Mesendoderm (in vitro differentiated cells): ENCODE measurements at regions not wholly inside any gene's neighbourhood (a gene's known extent, or its start where the extent isn't known, plus 50 kb on each side); places are given as distances from the start of the nearest gene placed in this dataset.

Experiments
- DNase-seq: peaks from one replicate; pipeline ENCODE4 v3.0.0; 2013
- H2AK5ac ChIP-seq: 2 replicates; pipeline ENCODE4 v1.6.1; 2013; ENCODE audit warnings: low read length, inconsistent platforms
- H2BK120ac ChIP-seq: 2 replicates; pipeline ENCODE4 v1.6.1; 2013; ENCODE audit warnings: low read depth, mild to moderate bottlenecking, low read length, moderate library complexity, mixed read lengths
- H2BK15ac ChIP-seq: replicated peaks from 2 replicates; pipeline ENCODE4 v1.6.1; 2013; ENCODE audit warnings: low read depth, mild to moderate bottlenecking, moderate library complexity
- H2BK5ac ChIP-seq: 2 replicates; pipeline ENCODE4 v1.6.1; 2013; ENCODE audit warnings: low read length, inconsistent platforms
- H3K18ac ChIP-seq: 2 replicates; pipeline ENCODE4 v1.6.1; 2013; ENCODE audit warnings: mild to moderate bottlenecking, low read length, mixed read lengths
- H3K23ac ChIP-seq: one replicate; pipeline ENCODE4 v1.6.1; 2013; ENCODE audit warnings: low read length
- H3K27ac ChIP-seq: 2 replicates; pipeline ENCODE4 v1.5.1; 2013; ENCODE audit warnings: low read depth, mild to moderate bottlenecking, inconsistent platforms, low read length, moderate library complexity
- H3K27me3 ChIP-seq: 2 replicates; pipeline ENCODE4 v1.6.1; 2013; ENCODE audit warnings: low read length, control low read depth, mild to moderate bottlenecking, inconsistent platforms; ENCODE audit not compliant: insufficient read depth, poor library complexity
- H3K36me3 ChIP-seq: 2 replicates; pipeline ENCODE4 v1.6.1; 2013; ENCODE audit warnings: low read length, inconsistent platforms; ENCODE audit not compliant: control insufficient read depth, insufficient read depth
- H3K4ac ChIP-seq: one replicate; pipeline ENCODE4 v1.6.1; 2013; ENCODE audit warnings: low read depth, mild to moderate bottlenecking, low read length, moderate library complexity
- H3K4me1 ChIP-seq: 2 replicates; pipeline ENCODE4 v1.6.1; 2013; ENCODE audit warnings: low read depth, low read length, inconsistent platforms; ENCODE audit not compliant: control insufficient read depth
- H3K4me2 ChIP-seq: 2 replicates; pipeline ENCODE4 v1.6.1; 2013; ENCODE audit warnings: low read length
- H3K4me3 ChIP-seq: 2 replicates; pipeline ENCODE4 v1.5.1; 2013; ENCODE audit warnings: mild to moderate bottlenecking, low read length
- H3K56ac ChIP-seq: one replicate; pipeline ENCODE4 v1.6.1; 2013; ENCODE audit warnings: low read length
- H3K79me1 ChIP-seq: 2 replicates; pipeline ENCODE4 v1.6.1; 2013; ENCODE audit warnings: low read length, inconsistent platforms
- H3K79me2 ChIP-seq: 2 replicates; pipeline ENCODE4 v1.6.1; 2013; ENCODE audit warnings: mild to moderate bottlenecking, low read length; ENCODE audit not compliant: control insufficient read depth, insufficient read depth
- H3K9ac ChIP-seq: 2 replicates; pipeline ENCODE4 v1.6.1; 2013; ENCODE audit warnings: low read length, inconsistent platforms
- H4K5ac ChIP-seq: one replicate; pipeline ENCODE4 v1.6.1; 2013; ENCODE audit warnings: low read length
- H4K8ac ChIP-seq: one replicate; pipeline ENCODE4 v1.6.1; 2013; ENCODE audit warnings: low read depth, mild to moderate bottlenecking, control low read depth, low read length, moderate library complexity
- WGBS: extraction: QIAGEN DNeasy Blood & Tissue Kit; methylation state at CpG from one replicate; pipeline ENCODE4 v1.1.7; 2013; ENCODE audit warnings: low lambda C conversion rate, missing lambda C conversion rate; ENCODE audit not compliant: insufficient coverage; ENCODE audit errors: extremely low coverage; 5-methylcytosine and 5-hydroxymethylcytosine counted together

GRCh38 chr2:119082821-119083400 is 75.6 kb downstream of the C1QL2 start:
- Histone ChIP-seq H3K18ac (no peak overlapping the region), H3K9ac (no peak overlapping the region), H4K5ac (no peak overlapping the region), H3K27me3 (no peaks in the 10 kb centered on the region), H3K79me2 (no peaks in the 10 kb centered on the region), H4K8ac (no peak overlapping the region), H2BK5ac (no peak overlapping the region), H3K4me1 (no peaks in the 10 kb centered on the region), H2AK5ac (no peak overlapping the region), H3K79me1 (no peaks in the 10 kb centered on the region), H3K23ac (no peak overlapping the region), H3K27ac (no peak overlapping the region), H3K56ac (no peak overlapping the region), H3K4me3 (no peak overlapping the region), H3K4ac (no peak overlapping the region), H3K4me2 (no peak overlapping the region), H3K36me3 (no peaks in the 10 kb centered on the region), H2BK15ac (no peak overlapping the region), H2BK120ac (no peak overlapping the region)
- no peak for DNase-seq
- no CpG with 5 or more reads among the region's 10 CpGs for WGBS

GRCh38 chr2:119078796-119079195 is 79.8 kb downstream of the C1QL2 start:
- Histone ChIP-seq H3K79me2 (no peaks in the 10 kb centered on the region), H3K56ac (no peak overlapping the region), H3K9ac (no peak overlapping the region), H3K27me3 (no peaks in the 10 kb centered on the region), H3K4me2 (no peak overlapping the region), H3K18ac (no peak overlapping the region), H3K4ac (no peak overlapping the region), H3K79me1 (no peaks in the 10 kb centered on the region), H4K5ac (no peak overlapping the region), H2BK120ac (no peak overlapping the region), H4K8ac (no peak overlapping the region), H3K27ac (no peak overlapping the region), H2BK5ac (no peak overlapping the region), H3K4me3 (no peak overlapping the region), H2BK15ac (no peak overlapping the region), H2AK5ac (no peak overlapping the region), H3K4me1 (no peaks in the 10 kb centered on the region), H3K23ac (no peak overlapping the region), H3K36me3 (no peaks in the 10 kb centered on the region)
- no CpG with 5 or more reads among the region's 3 CpGs for WGBS
- DNase-seq: no peak

GRCh38 chr2:119076713-119077112 is 81.8 kb downstream of the C1QL2 start:
- Histone ChIP-seq H3K56ac (no peak overlapping the region), H3K36me3 (no peaks in the 10 kb centered on the region), H4K8ac (no peak overlapping the region), H3K27ac (no peak overlapping the region), H3K4me2 (no peak overlapping the region), H3K79me2 (no peaks in the 10 kb centered on the region), H2AK5ac (no peak overlapping the region), H2BK5ac (no peak overlapping the region), H3K18ac (no peak overlapping the region), H3K23ac (no peak overlapping the region), H3K9ac (no peak overlapping the region), H2BK120ac (no peak overlapping the region), H3K4ac (no peak overlapping the region), H3K27me3 (no peaks in the 10 kb centered on the region), H3K79me1 (no peaks in the 10 kb centered on the region), H4K5ac (no peak overlapping the region), H2BK15ac (no peak overlapping the region), H3K4me1 (no peaks in the 10 kb centered on the region), H3K4me3 (no peak overlapping the region)
- no CpG with 5 or more reads among the region's 8 CpGs for WGBS
- no peak for DNase-seq

GRCh38 chr2:119073213-119073612 is 85.3 kb downstream of the C1QL2 start:
- Histone ChIP-seq H3K4me1 (no peaks in the 10 kb centered on the region), H3K79me1 (no peaks in the 10 kb centered on the region), H3K56ac (no peak overlapping the region), H2BK120ac (no peak overlapping the region), H3K18ac (no peak overlapping the region), H2BK15ac (no peak overlapping the region), H3K9ac (no peak overlapping the region), H4K5ac (no peak overlapping the region), H3K4me2 (no peak overlapping the region), H3K23ac (no peak overlapping the region), H3K36me3 (no peaks in the 10 kb centered on the region), H3K27ac (no peak overlapping the region), H4K8ac (no peak overlapping the region), H3K4ac (no peak overlapping the region), H2AK5ac (no peak overlapping the region), H3K4me3 (no peak overlapping the region), H2BK5ac (no peak overlapping the region), H3K79me2 (no peaks in the 10 kb centered on the region), H3K27me3 (no peaks in the 10 kb centered on the region)
- DNase-seq: no peak
- no CpG with 5 or more reads among the region's 3 CpGs for WGBS

- Histone ChIP-seq H2BK15ac (no peak overlapping the region), H3K4me3 (no peak overlapping the region), H3K18ac (no peak overlapping the region), H3K4me2 (no peak overlapping the region), H3K27me3 (no peaks in the 10 kb centered on the region), H3K4me1 (no peaks in the 10 kb centered on the region), H2BK120ac (no peak overlapping the region), H3K56ac (no peak overlapping the region), H3K36me3 (no peaks in the 10 kb centered on the region), H3K4ac (no peak overlapping the region), H3K27ac (no peak overlapping the region), H3K23ac (no peak overlapping the region), H3K79me2 (no peaks in the 10 kb centered on the region), H4K8ac (no peak overlapping the region), H3K79me1 (no peaks in the 10 kb centered on the region), H3K9ac (no peak overlapping the region), H2BK5ac (no peak overlapping the region), H2AK5ac (no peak overlapping the region), H4K5ac (no peak overlapping the region)
- no CpG with 5 or more reads among the region's 1 CpG for WGBS
- no peak for DNase-seq
Observed at GRCh38 chr2:119071476-119071875, 87.1 kb downstream of the C1QL2 start.

GRCh38 chr2:119069781-119070180 is 88.8 kb downstream of the C1QL2 start:
- Histone ChIP-seq H3K56ac (no peak overlapping the region), H2AK5ac (no peak overlapping the region), H4K5ac (no peak overlapping the region), H3K4ac (no peak overlapping the region), H3K4me3 (no peak overlapping the region), H3K4me2 (no peak overlapping the region), H2BK15ac (no peak overlapping the region), H4K8ac (no peak overlapping the region), H3K23ac (no peak overlapping the region), H3K9ac (no peak overlapping the region), H3K27ac (no peak overlapping the region), H3K27me3 (no peaks in the 10 kb centered on the region), H3K36me3 (no peaks in the 10 kb centered on the region), H3K79me2 (no peaks in the 10 kb centered on the region), H3K79me1 (no peaks in the 10 kb centered on the region), H3K4me1 (no peaks in the 10 kb centered on the region), H2BK120ac (no peak overlapping the region), H3K18ac (no peak overlapping the region), H2BK5ac (no peak overlapping the region)
- no peak for DNase-seq
- whole genome bisulfite sequencing: no CpG with 5 or more reads among the region's 8 CpGs
